NCI-H1436 (cell line): ENCODE measurements at regions not wholly inside any gene's neighbourhood (a gene's known extent, or its start where the extent isn't known, plus 50 kb on each side); places are given as distances from the start of the nearest gene placed in this dataset.
A peak's percentile ranks its signal among the peaks of the same experiment; 100 is the strongest.
"Not testable (repeated sequence)": the region's sequence is repeated elsewhere in the genome, so short reads cannot be mapped to it uniquely, and the experiment has no call there.

Experiments
- DNase-seq: peaks from one replicate; lab custom pipeline; 2025; lab: John Stamatoyannopoulos, UW

DNA sequence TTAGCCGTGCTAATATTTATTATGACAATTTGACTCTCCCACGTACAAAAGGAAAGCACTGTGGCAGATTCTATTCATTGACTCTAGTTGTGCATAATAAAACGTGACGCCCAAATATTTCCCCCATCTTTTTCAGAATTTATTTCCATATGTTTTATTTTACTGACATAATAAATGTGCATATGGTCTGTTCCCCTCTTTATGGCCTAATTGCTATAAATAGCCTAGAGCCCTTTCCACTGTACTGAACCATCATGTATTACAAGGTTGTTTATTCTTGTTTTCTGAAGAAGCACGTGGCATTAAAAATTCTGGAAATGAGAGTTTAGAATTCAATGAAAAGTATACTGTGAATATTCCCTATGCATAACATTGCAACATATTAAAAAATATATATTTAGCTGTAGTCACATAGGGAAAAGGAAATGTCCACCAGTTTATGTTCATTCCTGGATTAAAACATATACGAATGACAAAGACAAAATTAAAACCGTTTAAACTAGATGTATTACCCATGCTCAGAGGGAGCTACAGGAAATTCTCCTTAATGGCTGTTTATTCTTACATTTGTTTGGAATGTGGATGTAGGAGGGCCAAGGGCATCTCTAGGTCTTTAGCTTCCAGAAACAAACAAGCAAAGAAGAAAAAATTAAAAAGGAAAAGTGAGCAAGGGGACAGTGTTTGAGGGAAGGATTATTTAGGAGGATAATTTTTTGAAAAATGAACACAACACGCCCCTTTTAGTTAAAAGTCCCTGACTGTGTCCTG, 122.1 kb upstream of the MMADHC start:
- no peak for DNase-seq

- no peak for DNase-seq
These were observed 115.7 kb upstream of the MMADHC start for GRCh38 chr2:149703281-149703680.

GRCh38 chr2:149702571-149702970, 115.0 kb upstream of the MMADHC start:
- no peak for DNase-seq

GRCh38 chr2:149701241-149701640, 113.7 kb upstream of the MMADHC start:
- DNase-seq = no peak

- DNase-seq = no peak
These were observed 105.4 kb upstream of the MMADHC start for GRCh38 chr2:149692961-149693396.

- DNase-seq = no peak
These were observed 103.2 kb upstream of the MMADHC start for GRCh38 chr2:149690825-149691224.

- DNase-seq = peak; percentile 29
These were observed 99.5 kb upstream of the MMADHC start for GRCh38 chr2:149687052-149687427.

- DNase-seq = no peak
These were observed 98.8 kb upstream of the MMADHC start for GRCh38 chr2:149686136-149687051.

DNA sequence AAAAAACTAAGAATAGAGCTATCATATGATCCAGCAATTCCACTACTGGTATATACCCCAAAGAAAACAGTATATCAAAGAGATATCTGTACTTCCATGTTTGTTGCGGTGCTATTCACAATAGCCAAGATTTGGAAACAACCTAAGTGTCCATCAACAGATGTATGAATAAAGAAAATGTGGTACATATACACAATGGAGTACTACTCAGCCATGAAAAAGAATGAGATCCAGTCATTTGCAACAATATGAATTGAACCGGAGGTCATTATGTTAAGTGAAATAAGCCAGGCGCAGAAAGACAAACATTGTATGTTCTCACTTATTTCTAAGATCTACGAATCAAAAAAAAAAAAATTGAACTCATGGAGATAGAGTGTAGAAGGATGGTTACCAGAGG, 97.8 kb upstream of the MMADHC start:
- not testable (repeated sequence) for DNase-seq

GRCh38 chr2:149679286-149679685, 91.7 kb upstream of the MMADHC start:
- DNase-seq = no peak

DNA sequence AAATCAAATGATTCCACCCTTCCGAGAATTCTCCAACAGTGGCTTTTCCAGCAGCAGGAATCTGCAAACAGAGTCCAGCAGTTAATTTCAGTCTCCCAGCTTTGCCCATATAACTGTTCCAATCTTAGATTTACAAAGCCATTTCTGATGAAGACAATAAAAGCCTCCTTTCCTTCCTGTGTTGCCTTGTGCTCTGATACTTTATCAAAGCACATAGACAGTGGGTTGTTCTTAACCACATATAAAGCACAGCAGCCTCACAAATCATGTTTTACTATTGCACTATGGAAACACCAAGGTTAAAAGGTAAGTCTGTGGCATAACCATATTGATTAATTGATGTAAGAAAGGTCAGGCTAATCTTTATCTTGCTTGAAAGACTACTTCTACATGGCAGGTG, 89.8 kb upstream of the MMADHC start:
- DNase-seq = no peak

GRCh38 chr2:149670086-149670485, 82.5 kb upstream of the MMADHC start:
- DNase-seq = no peak

DNA sequence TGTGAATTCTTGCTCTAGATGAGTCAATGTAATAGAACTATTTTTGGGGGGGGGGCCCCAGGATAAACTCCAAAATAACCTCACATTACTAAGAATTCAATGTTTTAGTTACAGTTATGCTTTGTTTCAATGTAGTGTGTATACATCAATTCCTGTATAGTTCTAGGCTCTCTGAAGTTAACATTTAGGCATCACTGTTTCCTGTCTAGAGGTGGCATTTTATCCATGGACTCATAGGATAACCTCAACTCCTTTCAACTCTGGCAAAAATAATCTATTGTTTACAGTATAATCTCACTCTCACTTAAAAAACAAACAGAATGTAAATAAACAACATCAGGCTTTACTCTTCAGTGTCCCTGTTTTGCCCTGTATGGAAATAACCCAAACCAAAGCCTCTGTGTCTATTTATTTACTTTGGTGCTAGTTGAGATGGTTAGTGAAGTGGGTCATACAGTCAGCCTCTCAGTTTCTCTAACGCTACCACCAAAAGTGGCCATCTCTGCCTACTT, 79.3 kb upstream of the MMADHC start:
- peak; percentile 39 for DNase-seq

- DNase-seq = no peak
These were observed 77.3 kb upstream of the MMADHC start for GRCh38 chr2:149664896-149665295.

GRCh38 chr2:149662556-149662955, 75.0 kb upstream of the MMADHC start:
- DNase-seq = no peak

- no peak for DNase-seq
These were observed 74.3 kb upstream of the MMADHC start for GRCh38 chr2:149661844-149662243.

DNA sequence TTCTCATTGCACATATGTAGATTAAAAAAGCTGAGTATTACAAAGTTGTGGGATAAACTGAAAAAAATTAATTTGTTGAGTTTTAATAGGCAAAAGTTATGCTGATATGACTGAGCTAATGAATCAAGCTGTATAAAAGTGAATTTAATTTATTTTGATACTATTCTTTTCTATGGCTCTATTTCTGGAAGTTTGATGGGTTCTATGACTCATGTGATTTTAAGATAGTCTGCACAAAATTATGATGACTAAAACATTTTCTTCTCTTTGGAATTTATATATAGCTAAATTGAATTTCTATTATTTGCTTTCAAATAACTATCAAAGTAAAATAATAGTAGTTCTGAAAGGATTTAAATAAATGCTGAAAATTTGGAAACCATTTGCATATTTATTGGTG, 71.0 kb upstream of the MMADHC start:
- DNase-seq = no peak

DNA sequence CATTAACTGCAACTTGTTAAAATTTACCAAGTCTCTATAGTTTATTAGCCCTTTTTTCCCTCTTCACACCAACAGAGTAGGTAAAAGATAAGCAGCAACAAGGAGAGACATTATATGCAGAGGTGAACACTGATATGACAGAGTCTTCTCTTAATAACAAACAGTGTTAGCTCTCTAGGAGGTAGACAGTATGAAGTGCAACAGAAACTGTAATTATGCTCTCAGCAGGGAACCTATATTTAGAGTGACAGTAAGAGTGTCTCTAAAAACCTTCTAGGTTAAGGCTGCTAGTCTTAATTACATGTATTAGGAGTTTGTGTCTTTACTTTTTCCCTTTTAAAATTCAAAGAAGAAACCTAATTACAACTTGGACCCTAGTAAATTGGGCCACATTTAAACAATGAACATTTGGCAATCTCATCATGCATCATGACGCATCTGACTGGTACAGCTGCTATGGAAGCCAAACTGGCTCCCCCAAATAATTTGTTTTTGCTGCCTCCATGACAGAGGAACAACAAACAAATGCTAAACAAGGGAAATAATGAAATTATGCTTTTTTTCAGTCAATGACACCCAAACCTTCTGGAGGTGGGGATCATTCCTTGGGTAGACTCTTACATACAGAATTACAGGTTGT, 69.9 kb upstream of the MMADHC start:
- DNase-seq = peak; percentile 61

- DNase-seq = no peak
These were observed 69.4 kb upstream of the MMADHC start for GRCh38 chr2:149656996-149657395.

- DNase-seq = no peak
These were observed 66.4 kb upstream of the MMADHC start for GRCh38 chr2:149653831-149654445.

DNA sequence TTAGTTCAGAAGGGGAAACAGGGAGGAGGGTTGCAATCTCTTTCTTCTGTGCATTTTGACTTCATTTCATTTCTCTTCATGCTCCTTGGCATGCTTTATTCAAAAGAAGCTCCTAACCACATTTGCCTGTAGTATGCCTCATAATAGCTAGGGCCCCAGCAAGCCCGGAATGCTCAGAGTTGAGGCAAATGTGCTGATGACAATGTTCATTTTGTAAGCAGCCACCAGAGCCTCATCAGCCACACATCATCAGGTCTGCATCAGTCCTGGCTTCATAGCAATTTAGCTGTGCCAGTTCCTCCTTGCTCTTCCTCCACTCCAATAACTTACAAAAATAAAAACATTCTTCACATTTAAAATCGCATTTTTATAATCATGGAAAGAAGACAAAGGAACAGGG, 65.4 kb upstream of the MMADHC start:
- no peak for DNase-seq

DNA sequence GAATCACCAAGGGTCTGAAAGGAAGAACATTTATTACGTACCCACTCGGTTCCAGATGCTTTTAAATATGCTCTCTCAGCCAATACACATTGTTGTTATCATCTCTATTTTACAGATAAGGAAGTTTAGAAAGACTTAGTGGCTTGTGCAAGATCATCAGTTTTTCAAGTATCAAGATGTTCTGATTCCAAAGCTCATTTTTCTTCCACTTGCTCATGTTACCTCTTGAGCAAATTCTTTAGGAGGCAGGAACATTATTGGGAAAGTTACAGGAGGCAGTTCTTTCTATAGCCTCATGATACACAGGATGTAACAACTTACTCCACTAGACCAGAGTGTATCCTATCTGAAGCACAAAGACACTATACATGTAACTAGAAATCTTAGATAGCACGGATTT, 65.0 kb upstream of the MMADHC start:
- DNase-seq = no peak
